ENCODE measurements at regions not wholly inside any gene's neighbourhood (a gene's known extent, or its start where the extent isn't known, plus 50 kb on each side); places are given as distances from the start of the nearest gene placed in this dataset.

DNA sequence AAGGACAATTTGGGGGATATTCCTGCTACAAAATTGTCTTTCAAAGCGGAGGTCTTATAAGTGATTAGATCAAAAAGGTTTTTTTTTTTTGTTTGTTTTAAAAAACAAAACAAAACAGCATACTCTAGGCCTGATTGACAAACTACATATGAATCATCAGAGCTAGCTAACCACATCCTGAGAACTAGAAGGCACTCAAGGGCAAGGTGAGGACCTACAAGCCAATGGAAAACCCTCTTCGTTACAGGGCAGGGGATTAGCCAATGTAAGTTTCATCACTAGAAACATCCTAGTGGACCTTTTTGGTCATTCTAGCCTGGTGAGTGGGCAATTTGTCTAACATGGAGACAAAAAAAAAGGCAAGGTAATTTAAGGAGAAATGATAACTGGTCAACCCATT lies 428.6 kb downstream of the RFC3 start:
- Histone ChIP-seq H4K20me1 (ENCODE audit: insufficient read depth, low read length, poor library complexity, severe bottlenecking) (no peaks in the 10 kb centered on the region), H3K9me3 (ENCODE audit: insufficient read depth, low read depth, low read length) (no peaks in the 10 kb centered on the region), H3K4me3 (ENCODE audit: low read length, poor library complexity, severe bottlenecking) (no peak overlapping the region), H3K9me2 (replicated peaks; ENCODE audit: low read depth, low read length) (no peaks in the 10 kb centered on the region), H2AFZ (ENCODE audit: low read length) (no peak overlapping the region), H3K4me1 (ENCODE audit: insufficient read depth, low read length, poor library complexity, severe bottlenecking) (no peaks in the 10 kb centered on the region), H3K36me3 (ENCODE audit: insufficient read depth, low read length) (no peaks in the 10 kb centered on the region), H3K4me2 (ENCODE audit: low read depth, low read length, poor library complexity, severe bottlenecking) (no peak overlapping the region), H3K79me2 (ENCODE audit: insufficient read depth, low read length) (no peaks in the 10 kb centered on the region), H3F3A (ENCODE audit: low read depth) (no peaks in the 10 kb centered on the region), H3K9ac (ENCODE audit: low read depth, low read length, poor library complexity, severe bottlenecking) (no peak overlapping the region), H3K27me3 (ENCODE audit: insufficient read depth, low read length, poor library complexity, severe bottlenecking) (no peaks in the 10 kb centered on the region)
- TF ChIP-seq, protein P1, sequence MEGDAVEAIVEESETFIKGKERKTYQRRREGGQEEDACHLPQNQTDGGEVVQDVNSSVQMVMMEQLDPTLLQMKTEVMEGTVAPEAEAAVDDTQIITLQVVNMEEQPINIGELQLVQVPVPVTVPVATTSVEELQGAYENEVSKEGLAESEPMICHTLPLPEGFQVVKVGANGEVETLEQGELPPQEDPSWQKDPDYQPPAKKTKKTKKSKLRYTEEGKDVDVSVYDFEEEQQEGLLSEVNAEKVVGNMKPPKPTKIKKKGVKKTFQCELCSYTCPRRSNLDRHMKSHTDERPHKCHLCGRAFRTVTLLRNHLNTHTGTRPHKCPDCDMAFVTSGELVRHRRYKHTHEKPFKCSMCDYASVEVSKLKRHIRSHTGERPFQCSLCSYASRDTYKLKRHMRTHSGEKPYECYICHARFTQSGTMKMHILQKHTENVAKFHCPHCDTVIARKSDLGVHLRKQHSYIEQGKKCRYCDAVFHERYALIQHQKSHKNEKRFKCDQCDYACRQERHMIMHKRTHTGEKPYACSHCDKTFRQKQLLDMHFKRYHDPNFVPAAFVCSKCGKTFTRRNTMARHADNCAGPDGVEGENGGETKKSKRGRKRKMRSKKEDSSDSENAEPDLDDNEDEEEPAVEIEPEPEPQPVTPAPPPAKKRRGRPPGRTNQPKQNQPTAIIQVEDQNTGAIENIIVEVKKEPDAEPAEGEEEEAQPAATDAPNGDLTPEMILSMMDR (conservative IDR thresholded peaks at IDR 0.05; ENCODE audit: low read length), result no peak
- TF ChIP-seq EZH2phosphoT487 (IDR thresholded peaks at IDR 0.05; ENCODE audit: borderline replicate concordance), result no peak

DNA sequence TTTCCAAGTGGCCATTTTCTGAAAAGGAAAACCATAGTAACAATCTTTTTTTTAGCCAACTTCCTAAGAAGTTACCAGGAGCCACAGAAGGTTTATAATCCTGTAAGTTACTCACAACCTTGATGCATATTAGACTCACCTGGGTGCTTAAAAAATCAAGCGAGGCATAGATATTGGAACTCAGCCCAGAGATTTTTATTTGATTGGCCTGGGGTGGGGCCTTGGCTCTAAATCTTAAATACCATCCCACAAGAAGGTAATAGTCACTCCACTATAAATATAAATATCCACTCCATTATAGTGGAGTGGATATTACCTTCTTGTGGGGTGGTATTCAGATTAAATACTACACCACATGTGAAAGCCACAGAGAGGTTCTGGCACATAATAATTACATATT lies 429.6 kb downstream of the RFC3 start:
- H3K9me2 ChIP-seq (replicated peaks; ENCODE audit: low read depth, low read length), result no peaks in the 10 kb centered on the region
- H3K36me3 ChIP-seq (ENCODE audit: insufficient read depth, low read length), result no peaks in the 10 kb centered on the region
- no peak for TF ChIP-seq EZH2phosphoT487 (IDR thresholded peaks at IDR 0.05; ENCODE audit: borderline replicate concordance)
- TF ChIP-seq, protein P1 (conservative IDR thresholded peaks at IDR 0.05; ENCODE audit: low read length), result no peak
- no peaks in the 10 kb centered on the region for H4K20me1 ChIP-seq (ENCODE audit: insufficient read depth, low read length, poor library complexity, severe bottlenecking)
- H3K9ac ChIP-seq (ENCODE audit: low read depth, low read length, poor library complexity, severe bottlenecking), result no peak overlapping the region
- no peak overlapping the region for H3K4me2 ChIP-seq (ENCODE audit: low read depth, low read length, poor library complexity, severe bottlenecking)
- H3F3A ChIP-seq (ENCODE audit: low read depth), result no peaks in the 10 kb centered on the region
- no peaks in the 10 kb centered on the region for H3K27me3 ChIP-seq (ENCODE audit: insufficient read depth, low read length, poor library complexity, severe bottlenecking)
- H3K4me1 ChIP-seq (ENCODE audit: insufficient read depth, low read length, poor library complexity, severe bottlenecking), result no peaks in the 10 kb centered on the region
- H3K9me3 ChIP-seq (ENCODE audit: insufficient read depth, low read depth, low read length), result no peaks in the 10 kb centered on the region
- H3K79me2 ChIP-seq (ENCODE audit: insufficient read depth, low read length), result no peaks in the 10 kb centered on the region
- H3K4me3 ChIP-seq (ENCODE audit: low read length, poor library complexity, severe bottlenecking), result no peak overlapping the region
- no peak overlapping the region for H2AFZ ChIP-seq (ENCODE audit: low read length)

DNA sequence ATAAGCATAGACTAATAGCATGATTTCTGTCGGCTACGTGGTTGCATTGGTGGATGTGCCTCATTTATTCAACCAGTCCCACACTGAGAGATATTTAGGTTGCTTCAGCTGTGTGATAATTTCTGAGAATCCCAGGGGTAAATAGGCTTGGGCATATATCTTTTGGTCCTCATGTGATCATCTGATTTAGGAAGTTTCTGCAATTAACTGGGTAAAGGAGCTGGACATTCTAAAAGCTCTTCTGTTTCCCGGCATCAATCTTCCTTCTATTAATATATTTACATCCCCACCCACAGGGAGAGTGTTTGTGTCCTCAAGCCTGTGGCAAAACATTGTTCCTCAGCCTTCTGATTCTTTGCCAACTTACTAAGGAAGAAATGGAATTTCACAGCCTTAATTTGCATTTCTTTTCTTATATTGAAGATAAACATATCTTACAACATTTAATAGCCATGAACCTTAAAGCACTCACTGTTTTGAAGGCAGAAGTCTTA lies 431.6 kb downstream of the RFC3 start:
- Histone ChIP-seq H3K79me2 (ENCODE audit: insufficient read depth, low read length) (no peaks in the 10 kb centered on the region), H3K4me1 (ENCODE audit: insufficient read depth, low read length, poor library complexity, severe bottlenecking) (no peaks in the 10 kb centered on the region), H4K20me1 (ENCODE audit: insufficient read depth, low read length, poor library complexity, severe bottlenecking) (no peaks in the 10 kb centered on the region), H3K9me2 (replicated peaks; ENCODE audit: low read depth, low read length) (no peaks in the 10 kb centered on the region), H3K27me3 (ENCODE audit: insufficient read depth, low read length, poor library complexity, severe bottlenecking) (no peaks in the 10 kb centered on the region), H3F3A (ENCODE audit: low read depth) (no peaks in the 10 kb centered on the region), H2AFZ (ENCODE audit: low read length) (no peak overlapping the region), H3K4me2 (ENCODE audit: low read depth, low read length, poor library complexity, severe bottlenecking) (no peak overlapping the region), H3K9ac (ENCODE audit: low read depth, low read length, poor library complexity, severe bottlenecking) (no peak overlapping the region), H3K9me3 (ENCODE audit: insufficient read depth, low read depth, low read length) (peaks cover 3% of the 10 kb centered on the region; the same call in 1 of the 2 replicates), H3K4me3 (ENCODE audit: low read length, poor library complexity, severe bottlenecking) (no peak overlapping the region), H3K36me3 (ENCODE audit: insufficient read depth, low read length) (no peaks in the 10 kb centered on the region)
- TF ChIP-seq EZH2phosphoT487 (IDR thresholded peaks at IDR 0.05; ENCODE audit: borderline replicate concordance), result no peak
- TF ChIP-seq, protein P1 (conservative IDR thresholded peaks at IDR 0.05; ENCODE audit: low read length), result no peak
